KBM-7 (cell line): ENCODE measurements at regions not wholly inside any gene's neighbourhood (a gene's known extent, or its start where the extent isn't known, plus 50 kb on each side); places are given as distances from the start of the nearest gene placed in this dataset.

Experiments used
- DNase-seq: peaks from one replicate; pipeline ENCODE4 v3.0.0-alpha.2; 2015
- in situ Hi-C: fragments of 300-500 bp; cut with MboI; formaldehyde crosslinking; loops from 2 replicates; pipeline ENCODE4 v1.14.3; 2020; ENCODE audit warnings: low sequenced_read_pairs, low pct_unique_long_range_greater_than_20kb, mixed read lengths

- in situ Hi-C loops: no loop called here
- DNase-seq: no peak
Observed at GRCh38 chr5:20556115-20556763, 568.2 kb upstream of the CDH18 start.

DNA sequence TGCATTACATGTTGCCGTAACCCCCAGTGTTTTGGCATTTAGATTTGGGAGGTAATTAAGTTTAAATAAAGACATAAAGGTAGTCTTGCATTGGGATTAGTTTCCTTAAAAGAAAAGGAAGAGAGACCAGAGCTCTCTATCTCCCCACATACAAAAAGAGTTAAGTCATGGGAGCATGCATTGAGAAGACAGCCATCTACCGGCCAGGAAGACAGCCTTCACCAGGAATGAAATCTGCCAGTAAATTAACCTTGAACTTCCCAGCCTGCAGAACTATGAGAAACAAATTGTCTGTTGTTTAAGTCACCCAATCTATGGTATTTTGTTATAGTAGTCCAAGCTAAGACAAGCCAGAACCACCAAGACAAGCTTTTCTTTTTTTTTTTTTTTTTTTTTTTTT is 567.0 kb upstream of the CDH18 start:
- peak; percentile 44 for DNase-seq
- in situ Hi-C loops: no loop called here

GRCh38 chr5:20554001-20554400 is 566.0 kb upstream of the CDH18 start:
- in situ Hi-C loops: no loop called here
- DNase-seq: no peak

DNA sequence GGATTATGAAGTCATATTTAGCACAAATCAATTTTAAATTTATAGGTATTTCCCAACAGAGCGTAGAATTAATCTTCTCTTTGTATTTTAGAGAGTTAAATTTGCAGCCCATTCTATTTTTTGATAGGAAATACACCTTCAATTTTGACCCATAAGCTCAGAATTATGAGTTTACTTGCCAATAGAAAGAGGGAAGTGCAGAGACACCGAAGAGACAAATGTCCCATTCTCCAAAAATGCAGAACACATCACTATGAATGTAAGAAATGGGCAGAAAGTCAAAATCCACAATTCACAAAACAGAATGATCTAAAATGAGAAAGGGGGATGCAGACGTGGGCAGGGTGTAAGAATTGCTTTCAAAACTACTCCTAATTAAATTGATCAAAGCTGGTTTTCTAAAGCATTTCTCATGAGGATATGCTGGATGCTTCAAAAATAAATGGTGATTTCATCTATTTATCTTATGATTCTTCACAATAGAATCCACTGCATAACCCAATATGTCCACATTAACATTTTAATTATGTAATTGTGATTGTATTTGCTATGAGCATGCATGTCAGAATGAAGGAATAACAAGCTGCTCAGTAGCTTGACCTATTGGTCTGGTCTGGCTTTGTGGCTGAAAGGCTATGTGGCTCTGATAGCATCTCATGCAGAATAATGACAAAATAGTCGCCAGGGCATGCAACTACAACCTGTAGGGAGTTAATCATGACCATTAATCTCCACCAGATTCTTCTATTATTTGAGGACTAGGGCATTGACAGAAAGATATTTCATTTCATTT is 550.1 kb upstream of the CDH18 start:
- in situ Hi-C loops: no loop called here

GRCh38 chr5:20536813-20537212 is 548.8 kb upstream of the CDH18 start:
- in situ Hi-C loops: no loop called here
- peak; percentile 76 for DNase-seq

More for the DNA sequence above, 550.1 kb upstream of the CDH18 start:
- peak; percentile 25 for DNase-seq

GRCh38 chr5:20536341-20536740 is 548.3 kb upstream of the CDH18 start:
- in situ Hi-C loops: no loop called here
- DNase-seq: peak; percentile 64

DNA sequence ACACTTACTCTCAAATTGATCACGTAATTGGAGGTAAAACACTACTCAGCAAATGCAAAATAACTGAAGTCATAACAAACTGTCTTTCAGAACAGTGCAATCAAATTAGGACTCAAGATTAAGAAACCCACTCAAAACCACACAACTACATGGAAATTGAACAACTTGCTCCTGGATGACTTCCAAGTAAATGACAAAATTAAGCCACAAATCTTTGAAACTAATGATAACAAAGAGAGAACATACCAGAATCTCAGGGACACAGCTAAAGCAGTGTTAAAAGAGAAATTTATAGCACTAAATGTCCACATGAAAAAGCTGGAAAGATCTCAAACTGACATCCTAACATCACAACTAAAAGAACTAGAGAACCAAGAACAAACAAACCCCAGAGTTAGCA is 540.5 kb upstream of the CDH18 start:
- in situ Hi-C loops: no loop called here
- peak; percentile 21 for DNase-seq

- in situ Hi-C loops: no loop called here
- DNase-seq: no peak
Observed at GRCh38 chr5:20524991-20525529, 537.1 kb upstream of the CDH18 start.

- DNase-seq: no peak
- in situ Hi-C loops: no loop called here
Observed at GRCh38 chr5:20522905-20523482, 535.0 kb upstream of the CDH18 start.

DNA sequence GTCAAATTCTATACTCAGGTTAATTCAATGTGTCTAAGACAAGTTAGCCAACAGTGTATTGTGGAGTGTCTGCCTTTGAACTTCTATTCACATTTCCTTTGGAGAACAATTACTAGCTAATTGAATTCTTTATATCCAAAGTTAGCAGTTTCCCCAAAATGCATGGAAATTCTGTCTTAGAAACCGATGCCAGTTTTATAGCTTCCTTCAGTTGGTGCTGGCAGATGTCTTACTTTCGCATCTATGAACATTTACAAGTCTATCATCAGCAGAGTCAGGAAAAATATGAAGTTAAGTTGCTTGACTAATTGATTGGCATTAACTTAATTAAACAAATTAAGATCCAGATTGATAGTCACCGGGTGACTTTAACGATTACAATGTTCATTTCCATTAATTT is 527.6 kb upstream of the CDH18 start:
- in situ Hi-C loops: no loop called here

GRCh38 chr5:20514145-20514544 is 526.1 kb upstream of the CDH18 start:
- no peak for DNase-seq
- in situ Hi-C loops: no loop called here

More for the DNA sequence above, 527.6 kb upstream of the CDH18 start:
- DNase-seq: no peak

DNA sequence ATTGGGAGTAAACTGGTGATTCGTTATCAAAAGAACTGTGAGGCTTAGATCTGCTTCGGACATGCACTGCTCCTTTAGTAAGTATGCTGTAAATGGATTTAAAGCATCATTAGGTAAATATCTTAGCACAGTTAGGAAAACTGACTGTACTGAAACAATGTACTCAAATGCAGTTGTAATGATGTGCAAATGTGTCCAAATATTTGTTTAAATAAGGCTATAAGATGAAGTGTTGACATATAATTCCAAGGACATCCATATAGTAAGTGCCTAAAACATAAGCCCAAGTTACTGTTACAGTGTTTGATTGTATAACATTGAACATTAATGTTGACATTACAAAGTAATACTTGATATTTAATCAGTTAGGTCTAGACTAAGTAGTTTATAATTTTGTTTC is 512.5 kb upstream of the CDH18 start:
- in situ Hi-C loops: no loop called here
- no peak for DNase-seq

DNA sequence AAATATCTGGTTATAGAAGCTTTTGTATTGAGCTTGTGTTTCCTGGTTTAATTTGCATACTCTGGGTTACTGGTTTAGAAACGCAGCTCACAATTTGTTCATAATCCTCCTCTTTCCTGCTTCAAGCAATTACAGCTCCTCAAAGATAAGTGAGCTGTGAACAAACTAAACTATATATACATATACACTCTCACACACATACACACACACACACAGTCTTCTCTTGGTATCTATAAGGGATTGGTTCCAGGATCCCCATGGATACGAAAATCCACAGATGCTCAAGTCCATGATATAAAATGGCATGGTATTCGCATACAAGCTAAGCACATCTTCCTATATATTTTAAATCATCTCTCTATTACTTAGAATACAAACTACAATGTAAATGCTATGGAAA is 510.9 kb upstream of the CDH18 start:
- no peak for DNase-seq
- in situ Hi-C loops: no loop called here

- no peak for DNase-seq
Observed at GRCh38 chr5:20498102-20498501, 510.1 kb upstream of the CDH18 start.

DNA sequence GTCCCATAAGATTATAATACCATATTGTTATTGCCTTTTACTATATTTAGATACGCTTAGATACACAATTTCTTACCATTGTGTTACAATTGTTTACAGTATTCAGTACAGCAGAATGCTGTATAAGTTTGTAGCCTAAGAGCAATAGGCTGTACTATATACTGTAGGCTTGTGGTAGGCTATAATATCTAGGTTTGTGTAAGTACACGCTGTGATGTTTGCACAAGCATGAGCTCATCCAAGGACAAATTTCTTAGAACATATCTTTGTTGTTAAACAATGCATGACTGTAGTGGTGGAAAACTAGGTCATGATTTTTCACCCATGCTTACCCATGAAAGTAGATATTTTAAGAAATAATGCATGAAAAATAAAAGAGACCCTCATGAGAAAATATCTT is 509.4 kb upstream of the CDH18 start:
- in situ Hi-C loops: no loop called here
- no peak for DNase-seq

More at GRCh38 chr5:20498102-20498501, 510.1 kb upstream of the CDH18 start:
- in situ Hi-C loops: no loop called here

GRCh38 chr5:20494706-20495105 is 506.7 kb upstream of the CDH18 start:
- no peak for DNase-seq
- in situ Hi-C loops: no loop called here

- no peak for DNase-seq
- in situ Hi-C loops: no loop called here
Observed at GRCh38 chr5:20486826-20487225, 498.8 kb upstream of the CDH18 start.

DNA sequence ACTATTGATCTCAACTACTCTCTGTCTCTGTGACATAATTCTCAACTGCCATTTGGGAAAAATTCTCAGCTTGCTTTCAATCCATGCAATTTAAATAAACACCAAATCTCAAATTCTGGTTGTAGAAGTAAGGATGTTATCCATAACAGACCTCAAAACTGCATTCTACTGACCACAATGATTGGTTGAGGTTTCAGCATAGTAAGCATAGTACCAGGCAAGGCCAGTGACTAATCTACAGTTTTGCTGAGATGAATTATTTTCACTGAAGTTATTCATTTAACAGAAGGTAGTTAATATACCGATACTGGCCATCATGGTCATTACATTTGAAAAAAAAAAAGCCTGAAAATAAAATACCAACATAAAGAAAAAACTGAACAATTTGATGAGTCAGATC is 488.0 kb upstream of the CDH18 start:
- in situ Hi-C loops: no loop called here
- no peak for DNase-seq

- in situ Hi-C loops: no loop called here
Observed at GRCh38 chr5:20470997-20471396, 483.0 kb upstream of the CDH18 start.

GRCh38 chr5:20469792-20470191 is 481.8 kb upstream of the CDH18 start:
- in situ Hi-C loops: no loop called here
- DNase-seq: no peak

More at GRCh38 chr5:20470997-20471396, 483.0 kb upstream of the CDH18 start:
- no peak for DNase-seq
